SK-N-SH (cell line): ENCODE measurements at regions not wholly inside any gene's neighbourhood (a gene's known extent, or its start where the extent isn't known, plus 50 kb on each side); places are given as distances from the start of the nearest gene placed in this dataset.

Experiments used
- EZH2phosphoT487 ChIP-seq: fragments of 200-600 bp; sonication (generic); IDR thresholded peaks from 2 replicates; pipeline ENCODE4 v1.6.1; 2017; ENCODE audit warnings: low read depth, mixed run types, mild to moderate bottlenecking, antibody characterized with exemption, moderate library complexity, borderline replicate concordance
- TF ChIP-seq, protein P1 (sequence below): IDR thresholded peaks from 2 replicates; pipeline ENCODE4 v1.6.1; 2012; ENCODE audit warnings: mild to moderate bottlenecking, low read depth, low read length, moderate library complexity

DNA sequence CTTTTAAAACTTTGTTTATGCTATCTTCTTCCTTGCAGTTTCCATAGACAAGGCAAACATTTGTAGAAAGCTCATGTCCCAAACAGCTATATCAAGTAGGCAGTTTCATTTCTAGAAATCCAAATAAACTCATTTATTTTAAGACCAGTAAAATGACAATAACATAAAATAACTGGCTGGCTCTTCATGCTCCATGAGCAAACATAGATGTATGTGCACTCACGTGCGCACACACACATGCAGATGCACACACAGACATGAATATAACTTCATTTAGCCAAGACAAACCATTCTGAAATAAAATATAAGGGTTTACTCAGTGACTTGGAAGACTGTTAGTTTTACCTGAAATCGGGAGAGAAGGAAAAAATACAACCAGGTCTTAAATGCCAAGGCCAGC lies 176.5 kb upstream of the GAS1 start:
- TF ChIP-seq, protein P1, sequence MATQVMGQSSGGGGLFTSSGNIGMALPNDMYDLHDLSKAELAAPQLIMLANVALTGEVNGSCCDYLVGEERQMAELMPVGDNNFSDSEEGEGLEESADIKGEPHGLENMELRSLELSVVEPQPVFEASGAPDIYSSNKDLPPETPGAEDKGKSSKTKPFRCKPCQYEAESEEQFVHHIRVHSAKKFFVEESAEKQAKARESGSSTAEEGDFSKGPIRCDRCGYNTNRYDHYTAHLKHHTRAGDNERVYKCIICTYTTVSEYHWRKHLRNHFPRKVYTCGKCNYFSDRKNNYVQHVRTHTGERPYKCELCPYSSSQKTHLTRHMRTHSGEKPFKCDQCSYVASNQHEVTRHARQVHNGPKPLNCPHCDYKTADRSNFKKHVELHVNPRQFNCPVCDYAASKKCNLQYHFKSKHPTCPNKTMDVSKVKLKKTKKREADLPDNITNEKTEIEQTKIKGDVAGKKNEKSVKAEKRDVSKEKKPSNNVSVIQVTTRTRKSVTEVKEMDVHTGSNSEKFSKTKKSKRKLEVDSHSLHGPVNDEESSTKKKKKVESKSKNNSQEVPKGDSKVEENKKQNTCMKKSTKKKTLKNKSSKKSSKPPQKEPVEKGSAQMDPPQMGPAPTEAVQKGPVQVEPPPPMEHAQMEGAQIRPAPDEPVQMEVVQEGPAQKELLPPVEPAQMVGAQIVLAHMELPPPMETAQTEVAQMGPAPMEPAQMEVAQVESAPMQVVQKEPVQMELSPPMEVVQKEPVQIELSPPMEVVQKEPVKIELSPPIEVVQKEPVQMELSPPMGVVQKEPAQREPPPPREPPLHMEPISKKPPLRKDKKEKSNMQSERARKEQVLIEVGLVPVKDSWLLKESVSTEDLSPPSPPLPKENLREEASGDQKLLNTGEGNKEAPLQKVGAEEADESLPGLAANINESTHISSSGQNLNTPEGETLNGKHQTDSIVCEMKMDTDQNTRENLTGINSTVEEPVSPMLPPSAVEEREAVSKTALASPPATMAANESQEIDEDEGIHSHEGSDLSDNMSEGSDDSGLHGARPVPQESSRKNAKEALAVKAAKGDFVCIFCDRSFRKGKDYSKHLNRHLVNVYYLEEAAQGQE = no peak
- TF ChIP-seq EZH2phosphoT487 = no peak
